GM10248 (cell line): ENCODE measurements at regions not wholly inside any gene's neighbourhood (a gene's known extent, or its start where the extent isn't known, plus 50 kb on each side); places are given as distances from the start of the nearest gene placed in this dataset.

Experiments used
- CTCF ChIA-PET: fragments of 300-600 bp; sonication (Branson Sonifier 250); formaldehyde crosslinking; extraction: SDS; loops from one replicate; lab custom pipeline; 2021; ENCODE audit warnings: antibody characterized with exemption; lab: Yijun Ruan, JAX
- POLR2A ChIA-PET: fragments of 350-650 bp; sonication (Branson Sonifier 250); formaldehyde crosslinking; extraction: SDS; loops from one replicate; lab custom pipeline; 2020; ENCODE audit warnings: antibody characterized with exemption; lab: Yijun Ruan, JAX
- DNase-seq: peaks from one replicate; pipeline ENCODE4 v3.0.0; 2012; ENCODE audit errors: extremely low spot score
- TF ChIP-seq, protein P1 (sequence below): IDR thresholded peaks from 2 replicates; pipeline ENCODE4 v1.5.1; 2012; ENCODE audit warnings: mild to moderate bottlenecking, low read depth; ENCODE audit errors: extremely low read depth, missing control alignments, control extremely low read depth

DNA sequence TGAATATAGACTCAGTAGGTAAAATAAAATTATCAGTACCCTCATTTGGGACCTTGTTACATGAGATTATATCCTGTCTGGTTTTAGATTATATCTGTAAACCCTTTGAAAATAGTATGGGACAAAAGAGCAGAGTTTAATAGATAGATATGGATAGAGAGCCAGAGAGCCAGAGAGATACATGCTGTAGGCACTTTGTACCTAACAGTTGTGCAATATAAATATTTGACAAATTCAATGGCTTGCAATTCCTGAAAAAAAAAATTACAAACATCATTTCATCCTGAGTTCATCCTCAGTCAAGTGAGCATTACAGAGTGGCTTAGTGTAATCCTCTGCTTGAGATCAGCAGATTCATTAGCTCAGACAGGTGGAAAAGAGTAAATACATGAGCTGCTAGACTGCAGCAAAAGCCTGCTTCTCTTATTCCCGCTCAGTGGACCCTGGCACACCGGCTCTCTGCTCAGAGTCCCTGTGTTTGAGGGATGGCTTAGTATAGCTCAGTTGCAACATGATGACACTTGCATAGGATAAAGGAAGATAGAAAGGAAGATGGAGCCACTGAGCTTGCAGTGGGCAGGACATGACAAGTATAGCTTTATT, 931.6 kb upstream of the GOT2 start:
- ChIA-PET CTCF (interaction anchor here (0.8 to 1.4 kb wide), 2 partner anchors 13 to 26 kb away, joined by 3 read pairs; no protein-coding TSS in a partner anchor), POLR2A (no interaction called here)
- DNase-seq: no peak
- TF ChIP-seq, protein P1, sequence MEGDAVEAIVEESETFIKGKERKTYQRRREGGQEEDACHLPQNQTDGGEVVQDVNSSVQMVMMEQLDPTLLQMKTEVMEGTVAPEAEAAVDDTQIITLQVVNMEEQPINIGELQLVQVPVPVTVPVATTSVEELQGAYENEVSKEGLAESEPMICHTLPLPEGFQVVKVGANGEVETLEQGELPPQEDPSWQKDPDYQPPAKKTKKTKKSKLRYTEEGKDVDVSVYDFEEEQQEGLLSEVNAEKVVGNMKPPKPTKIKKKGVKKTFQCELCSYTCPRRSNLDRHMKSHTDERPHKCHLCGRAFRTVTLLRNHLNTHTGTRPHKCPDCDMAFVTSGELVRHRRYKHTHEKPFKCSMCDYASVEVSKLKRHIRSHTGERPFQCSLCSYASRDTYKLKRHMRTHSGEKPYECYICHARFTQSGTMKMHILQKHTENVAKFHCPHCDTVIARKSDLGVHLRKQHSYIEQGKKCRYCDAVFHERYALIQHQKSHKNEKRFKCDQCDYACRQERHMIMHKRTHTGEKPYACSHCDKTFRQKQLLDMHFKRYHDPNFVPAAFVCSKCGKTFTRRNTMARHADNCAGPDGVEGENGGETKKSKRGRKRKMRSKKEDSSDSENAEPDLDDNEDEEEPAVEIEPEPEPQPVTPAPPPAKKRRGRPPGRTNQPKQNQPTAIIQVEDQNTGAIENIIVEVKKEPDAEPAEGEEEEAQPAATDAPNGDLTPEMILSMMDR: no peak

- POLR2A ChIA-PET: no interaction called here
- DNase-seq: no peak
- TF ChIP-seq, protein P1: no peak
- CTCF ChIA-PET: no interaction called here
Observed at GRCh38 chr16:59658572-59658971, 924.5 kb upstream of the GOT2 start.

- POLR2A ChIA-PET: no interaction called here
- DNase-seq: no peak
- TF ChIP-seq, protein P1: no peak
- CTCF ChIA-PET: interaction anchor here (0.9 to 1.2 kb wide), 2 partner anchors 12 to 16 kb away, joined by 3 to 4 read pairs; no protein-coding TSS in a partner anchor
Observed at GRCh38 chr16:59655031-59655430, 920.9 kb upstream of the GOT2 start.

GRCh38 chr16:59654455-59654854, 920.3 kb upstream of the GOT2 start:
- TF ChIP-seq, protein P1: no peak
- POLR2A ChIA-PET: no interaction called here
- CTCF ChIA-PET: interaction anchor here (1.2 kb wide), 1 partner anchor 12 kb away, joined by 4 read pairs; no protein-coding TSS in a partner anchor
- DNase-seq: no peak

DNA sequence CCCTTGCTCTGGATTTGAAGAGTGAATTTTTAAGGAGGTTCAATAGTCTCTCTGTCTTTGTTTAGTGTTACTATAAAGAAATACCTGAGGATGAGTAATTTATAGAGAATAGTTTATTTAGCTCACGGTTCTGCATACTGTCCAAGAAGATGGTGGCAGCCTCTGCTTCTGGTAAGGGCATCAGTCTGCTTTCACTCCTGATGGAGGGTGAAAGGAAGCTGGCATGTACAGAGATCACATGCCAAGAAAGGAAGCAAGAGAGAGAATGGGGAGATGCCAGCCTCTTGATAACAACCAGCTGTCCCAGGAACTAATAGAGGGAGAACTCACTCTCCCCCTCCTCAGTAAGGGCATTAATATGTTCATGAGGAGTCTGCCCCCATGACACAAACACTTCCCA, 917.5 kb upstream of the GOT2 start:
- POLR2A ChIA-PET: no interaction called here
- DNase-seq: no peak
- TF ChIP-seq, protein P1: no peak
- CTCF ChIA-PET: no interaction called here

GRCh38 chr16:59645194-59645593, 911.1 kb upstream of the GOT2 start:
- CTCF ChIA-PET: no interaction called here
- POLR2A ChIA-PET: no interaction called here
- DNase-seq: no peak
- TF ChIP-seq, protein P1: no peak

DNA sequence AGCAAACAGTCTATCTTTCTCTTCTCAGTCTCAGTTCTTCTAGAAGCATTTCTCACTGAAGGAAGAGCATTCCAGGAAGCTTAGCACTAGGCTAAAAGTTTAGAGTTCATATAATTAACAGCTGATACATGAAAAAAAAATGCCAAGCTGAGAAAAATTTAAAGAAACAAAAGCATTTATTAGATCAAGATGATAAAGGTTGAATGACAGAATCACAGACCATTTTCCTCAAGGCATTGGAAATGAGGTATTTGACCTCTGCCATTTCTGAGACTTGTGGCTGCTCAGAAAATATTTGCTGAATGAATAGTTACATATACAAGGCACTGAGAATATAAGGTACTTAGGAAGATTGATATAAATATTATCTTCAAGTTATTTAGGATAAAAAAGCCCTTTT, 901.6 kb upstream of the GOT2 start:
- CTCF ChIA-PET: no interaction called here
- TF ChIP-seq, protein P1: no peak
- POLR2A ChIA-PET: no interaction called here
- DNase-seq: no peak
